VCaP (cell line): ENCODE measurements at regions not wholly inside any gene's neighbourhood (a gene's known extent, or its start where the extent isn't known, plus 50 kb on each side); places are given as distances from the start of the nearest gene placed in this dataset.

Experiments
- H3K27ac ChIP-seq: fragments of 450-650 bp; 2 replicates; pipeline ENCODE4 v1.5.1; 2017
- TF ChIP-seq, protein P1 (sequence below): fragments of 450-650 bp; conservative IDR thresholded peaks from 2 replicates; pipeline ENCODE4 v1.5.1; 2017; ENCODE audit warnings: mild to moderate bottlenecking, moderate library complexity

GRCh38 chr3:24937228-24937627, 442.6 kb upstream of the THRB start:
- TF ChIP-seq, protein P1, sequence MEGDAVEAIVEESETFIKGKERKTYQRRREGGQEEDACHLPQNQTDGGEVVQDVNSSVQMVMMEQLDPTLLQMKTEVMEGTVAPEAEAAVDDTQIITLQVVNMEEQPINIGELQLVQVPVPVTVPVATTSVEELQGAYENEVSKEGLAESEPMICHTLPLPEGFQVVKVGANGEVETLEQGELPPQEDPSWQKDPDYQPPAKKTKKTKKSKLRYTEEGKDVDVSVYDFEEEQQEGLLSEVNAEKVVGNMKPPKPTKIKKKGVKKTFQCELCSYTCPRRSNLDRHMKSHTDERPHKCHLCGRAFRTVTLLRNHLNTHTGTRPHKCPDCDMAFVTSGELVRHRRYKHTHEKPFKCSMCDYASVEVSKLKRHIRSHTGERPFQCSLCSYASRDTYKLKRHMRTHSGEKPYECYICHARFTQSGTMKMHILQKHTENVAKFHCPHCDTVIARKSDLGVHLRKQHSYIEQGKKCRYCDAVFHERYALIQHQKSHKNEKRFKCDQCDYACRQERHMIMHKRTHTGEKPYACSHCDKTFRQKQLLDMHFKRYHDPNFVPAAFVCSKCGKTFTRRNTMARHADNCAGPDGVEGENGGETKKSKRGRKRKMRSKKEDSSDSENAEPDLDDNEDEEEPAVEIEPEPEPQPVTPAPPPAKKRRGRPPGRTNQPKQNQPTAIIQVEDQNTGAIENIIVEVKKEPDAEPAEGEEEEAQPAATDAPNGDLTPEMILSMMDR, result no peak
- no peak overlapping the region for H3K27ac ChIP-seq

DNA sequence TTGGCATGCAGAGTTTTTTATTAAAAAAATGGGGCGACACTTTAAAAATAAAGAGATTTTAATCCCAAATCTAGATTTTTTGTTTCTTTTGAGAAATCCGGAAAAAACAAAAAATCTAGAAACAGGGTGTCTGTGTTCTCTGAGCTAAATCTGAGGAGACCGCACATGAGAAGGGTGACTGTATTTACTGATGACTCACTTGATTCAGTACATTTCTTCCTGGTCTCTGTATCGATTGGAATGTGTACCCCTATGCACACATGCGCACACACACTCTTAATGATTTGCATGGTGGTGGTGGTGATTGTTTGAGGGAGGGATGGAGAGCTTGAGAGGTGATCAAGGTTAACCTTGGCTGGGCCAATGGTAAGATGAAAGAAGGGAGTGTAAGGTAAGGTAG, 443.1 kb upstream of the THRB start:
- no peak overlapping the region for H3K27ac ChIP-seq
- TF ChIP-seq, protein P1, result no peak

GRCh38 chr3:24943961-24944360, 449.3 kb upstream of the THRB start:
- no peak overlapping the region for H3K27ac ChIP-seq
- TF ChIP-seq, protein P1, result no peak

DNA sequence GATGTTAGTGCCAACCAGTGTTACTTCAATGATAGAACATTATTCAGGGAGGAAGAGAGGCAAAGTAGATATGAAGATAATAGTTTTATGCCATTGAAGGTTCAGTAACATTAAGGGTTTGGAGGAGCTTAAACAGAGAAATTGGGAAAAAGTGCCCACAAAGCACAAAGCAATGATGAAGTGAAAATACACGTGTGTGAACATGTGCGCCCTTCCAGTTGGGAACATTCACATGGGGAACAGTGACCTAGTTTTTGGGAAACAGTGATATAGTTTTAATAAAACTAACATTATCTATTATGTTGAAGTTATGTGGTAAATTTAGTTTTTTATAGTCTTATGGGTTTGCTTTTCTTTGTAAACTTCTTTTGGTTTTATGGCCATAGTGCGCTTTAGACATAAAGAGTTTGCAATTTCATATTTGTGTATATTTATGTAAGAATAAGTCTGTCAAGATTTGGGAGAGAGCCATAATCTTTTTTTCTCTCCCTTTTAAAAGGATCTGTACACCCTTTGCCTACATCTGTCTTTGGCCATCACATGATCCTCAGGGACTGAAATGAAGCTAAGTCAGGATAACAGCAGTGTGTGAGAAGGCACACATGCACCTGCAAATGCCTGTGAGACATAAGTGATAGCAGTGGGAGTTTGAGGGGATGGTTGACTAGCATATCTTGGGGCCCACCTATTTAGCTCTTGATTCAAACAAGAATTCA, 450.3 kb upstream of the THRB start:
- peak overlapping the region; percentile 35; the same call in 1 of the 2 replicates for H3K27ac ChIP-seq
- TF ChIP-seq, protein P1, result no peak

GRCh38 chr3:24945563-24945962, 450.9 kb upstream of the THRB start:
- TF ChIP-seq, protein P1, result no peak
- H3K27ac ChIP-seq, result peak overlapping the region; percentile 35; the same call in 1 of the 2 replicates

- TF ChIP-seq, protein P1, result no peak
- no peak overlapping the region for H3K27ac ChIP-seq
Observed at GRCh38 chr3:24947103-24947502, 452.5 kb upstream of the THRB start.

- H3K27ac ChIP-seq, result no peak overlapping the region
- TF ChIP-seq, protein P1, result no peak
Observed at GRCh38 chr3:24951180-24951579, 456.5 kb upstream of the THRB start.
